GM21447 (cell line): ENCODE measurements at regions not wholly inside any gene's neighbourhood (a gene's known extent, or its start where the extent isn't known, plus 50 kb on each side); places are given as distances from the start of the nearest gene placed in this dataset.
"Not testable (repeated sequence)": the region's sequence is repeated elsewhere in the genome, so short reads cannot be mapped to it uniquely, and the experiment has no call there.

Source experiments
- ATAC-seq: cut with Tn5 transposase; IDR thresholded peaks from one replicate; pipeline ENCODE4 v1.9.1; 2021; ENCODE audit not compliant: unreplicated experiment

- ATAC-seq, result no peak
Observed at GRCh38 chr15:26083896-26084295, 220.8 kb upstream of the ATP10A start.

- ATAC-seq, result no peak
Observed at GRCh38 chr15:26083457-26083856, 220.3 kb upstream of the ATP10A start.

- ATAC-seq, result peak; percentile 97
Observed at GRCh38 chr15:26082221-26083109, 219.3 kb upstream of the ATP10A start.

GRCh38 chr15:26081758-26082220 is 218.7 kb upstream of the ATP10A start:
- no peak for ATAC-seq

GRCh38 chr15:26075770-26076169 is 212.6 kb upstream of the ATP10A start:
- no peak for ATAC-seq

GRCh38 chr15:26073430-26074333 is 210.6 kb upstream of the ATP10A start:
- no peak for ATAC-seq

- ATAC-seq, result no peak
Observed at GRCh38 chr15:26070095-26070532, 207.0 kb upstream of the ATP10A start.

GRCh38 chr15:26069231-26069641 is 206.1 kb upstream of the ATP10A start:
- no peak for ATAC-seq

- no peak for ATAC-seq
Observed at GRCh38 chr15:26066896-26067295, 203.8 kb upstream of the ATP10A start.

GRCh38 chr15:26065723-26066122 is 202.6 kb upstream of the ATP10A start:
- ATAC-seq, result no peak

GRCh38 chr15:26061248-26061647 is 198.1 kb upstream of the ATP10A start:
- ATAC-seq, result no peak

GRCh38 chr15:26056766-26057165 is 193.6 kb upstream of the ATP10A start:
- ATAC-seq, result not testable (repeated sequence)

GRCh38 chr15:26051761-26052675 is 188.9 kb upstream of the ATP10A start:
- ATAC-seq, result no peak

GRCh38 chr15:26050984-26051383 is 187.9 kb upstream of the ATP10A start:
- ATAC-seq, result no peak

GRCh38 chr15:26049900-26050657 is 187.0 kb upstream of the ATP10A start:
- ATAC-seq, result no peak

GRCh38 chr15:26048669-26049068 is 185.5 kb upstream of the ATP10A start:
- no peak for ATAC-seq

GRCh38 chr15:26045516-26045915 is 182.4 kb upstream of the ATP10A start:
- no peak for ATAC-seq

GRCh38 chr15:26043018-26043417 is 179.9 kb upstream of the ATP10A start:
- ATAC-seq, result no peak

GRCh38 chr15:26038693-26039092 is 175.6 kb upstream of the ATP10A start:
- no peak for ATAC-seq

GRCh38 chr15:26037369-26037768 is 174.2 kb upstream of the ATP10A start:
- no peak for ATAC-seq
